ENCODE measurements at regions not wholly inside any gene's neighbourhood (a gene's known extent, or its start where the extent isn't known, plus 50 kb on each side); places are given as distances from the start of the nearest gene placed in this dataset.
"Not testable (repeated sequence)": the region's sequence is repeated elsewhere in the genome, so short reads cannot be mapped to it uniquely, and the experiment has no call there.

DNA sequence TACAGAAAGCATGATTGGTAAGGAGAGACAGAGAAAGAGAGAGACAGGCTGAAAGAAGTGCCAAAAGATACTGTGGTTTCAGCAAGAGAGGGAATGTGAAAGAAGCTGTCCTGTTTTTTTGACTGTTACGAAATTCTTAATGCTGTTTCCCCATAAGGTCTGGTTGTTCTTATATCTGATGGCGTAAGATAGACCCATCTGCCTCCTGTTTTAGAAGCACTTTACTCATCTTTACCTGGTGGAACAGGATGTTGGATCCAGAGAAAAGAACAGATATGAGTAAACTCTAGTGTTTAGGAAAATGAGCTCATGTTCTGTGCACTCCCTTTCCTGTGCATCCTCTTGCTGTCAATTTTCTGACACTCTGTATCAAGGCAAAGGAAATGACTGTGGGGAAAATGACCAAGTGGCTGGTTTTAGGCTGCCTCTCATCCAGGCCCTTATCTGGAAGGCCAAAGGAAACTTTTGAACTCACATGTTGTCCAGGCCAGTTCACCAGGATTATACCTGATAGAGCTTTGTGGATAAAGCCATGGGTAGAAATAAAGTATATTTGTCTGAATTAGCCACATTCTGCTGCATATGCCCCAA, 311.7 kb upstream of the HTR2C start:
- no peak for DNase-seq

DNA sequence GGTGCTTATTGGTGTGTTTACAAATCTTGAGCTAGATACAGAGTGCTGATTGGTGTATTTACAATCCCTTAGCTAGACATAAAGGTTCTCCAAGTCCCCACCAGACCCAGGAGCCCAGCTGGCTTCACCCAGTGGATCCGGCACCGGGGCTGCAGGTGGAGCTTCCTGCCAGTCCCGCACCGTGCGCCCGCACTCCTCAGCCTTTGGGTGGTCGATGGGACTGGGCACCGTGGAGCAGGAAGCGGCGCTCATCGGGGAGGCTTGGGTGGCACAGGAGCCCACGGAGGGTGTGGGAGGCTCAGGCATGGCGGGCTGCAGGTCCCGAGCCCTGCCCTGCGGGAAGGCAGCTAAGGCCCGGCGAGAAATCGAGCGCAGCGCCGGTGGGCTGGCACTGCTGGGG, 313.5 kb upstream of the HTR2C start:
- DNase-seq = not testable (repeated sequence)

DNA sequence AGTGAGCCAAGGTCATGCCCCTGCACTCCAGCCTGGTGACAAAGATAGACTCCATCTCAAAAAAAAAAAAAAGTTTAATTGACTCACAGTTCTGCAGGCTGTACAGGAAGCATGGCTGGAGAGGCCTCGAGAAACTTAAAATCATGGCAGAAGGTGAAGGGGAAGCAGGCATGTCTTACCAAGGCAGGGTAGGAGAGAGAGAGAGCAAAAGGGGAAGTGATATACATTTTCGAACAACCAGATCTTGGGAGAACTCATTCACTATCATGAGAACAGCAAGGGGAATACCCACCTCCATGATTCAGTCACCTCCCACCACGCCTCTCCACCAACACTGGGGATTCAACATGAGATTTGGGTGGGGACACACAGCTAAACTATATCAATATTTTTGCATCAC, 315.2 kb upstream of the HTR2C start:
- DNase-seq = no peak

DNA sequence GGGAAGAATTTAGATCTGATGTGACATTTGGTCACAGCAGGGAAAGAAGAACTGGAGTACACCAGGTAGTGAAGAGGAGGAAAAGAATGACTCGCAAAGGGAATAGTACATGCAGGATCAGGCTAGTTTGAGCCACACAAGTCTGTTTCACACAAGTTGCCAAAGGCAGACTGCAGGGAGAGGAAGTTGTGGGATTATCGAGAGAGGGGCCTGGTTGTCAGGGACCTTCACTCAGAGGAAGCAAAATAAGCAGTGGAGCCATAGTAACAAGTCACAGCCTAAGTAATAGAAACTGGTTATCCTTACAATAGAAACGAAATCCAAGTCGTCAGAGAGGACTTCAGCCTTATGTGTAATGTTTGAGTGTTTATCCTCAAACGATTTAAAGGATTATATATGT, 316.7 kb upstream of the HTR2C start:
- DNase-seq = no peak

DNA sequence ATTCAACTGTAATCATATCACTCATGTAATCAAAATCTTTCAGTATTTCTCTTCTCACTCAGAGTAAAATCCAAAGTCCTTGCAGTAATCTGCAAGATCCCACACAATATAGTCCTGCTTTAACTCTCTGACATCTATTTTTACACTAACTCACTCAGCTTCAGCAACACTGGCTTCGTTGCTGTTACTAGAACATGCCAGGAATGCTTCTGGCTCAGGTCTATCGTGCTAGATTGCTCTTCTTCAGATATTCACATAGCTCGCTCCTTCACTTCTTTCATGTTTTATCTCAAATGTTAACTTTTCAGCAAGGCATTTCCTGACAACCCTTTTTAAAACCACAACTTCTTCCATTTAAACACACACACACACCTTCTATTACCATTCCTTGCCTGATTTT, 331.7 kb upstream of the HTR2C start:
- no peak for DNase-seq

DNA sequence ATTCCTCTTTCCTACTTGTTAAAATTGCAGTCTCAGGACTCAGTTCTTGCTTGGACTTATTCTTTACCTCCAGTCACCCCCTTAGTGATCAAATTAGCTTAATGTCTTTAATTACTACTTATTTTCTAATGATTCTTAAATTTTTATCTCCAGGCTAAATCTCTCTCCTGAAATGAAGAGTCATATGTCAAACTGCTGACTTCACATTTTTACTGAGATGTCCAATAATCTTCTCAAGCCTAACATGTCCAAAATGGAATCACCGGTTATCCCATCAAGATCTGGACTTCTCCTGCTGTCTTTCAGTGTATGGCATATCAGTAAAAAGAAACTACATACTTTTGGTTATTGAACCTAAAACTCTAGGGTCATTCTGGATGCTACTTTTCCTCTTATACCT, 332.3 kb upstream of the HTR2C start:
- no peak for DNase-seq

DNA sequence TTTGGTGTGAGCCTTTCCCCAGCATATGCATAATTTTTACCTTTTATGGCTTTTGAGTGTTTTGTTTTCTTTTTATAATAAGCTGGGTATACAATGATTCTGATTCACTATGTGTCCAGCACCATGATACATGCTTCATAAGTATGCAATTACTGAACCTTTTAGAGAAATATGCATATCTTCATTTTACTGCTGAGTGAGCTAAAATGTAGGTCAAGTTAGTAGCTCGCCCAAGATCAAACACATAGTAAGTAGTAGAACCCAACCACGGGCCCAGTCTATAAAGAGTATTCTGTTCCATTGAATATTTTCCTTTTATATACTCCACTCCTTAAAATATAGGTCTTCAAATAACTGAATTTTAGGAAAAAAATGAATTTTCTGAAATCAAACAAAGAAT, 362.4 kb upstream of the HTR2C start:
- no peak for DNase-seq

DNA sequence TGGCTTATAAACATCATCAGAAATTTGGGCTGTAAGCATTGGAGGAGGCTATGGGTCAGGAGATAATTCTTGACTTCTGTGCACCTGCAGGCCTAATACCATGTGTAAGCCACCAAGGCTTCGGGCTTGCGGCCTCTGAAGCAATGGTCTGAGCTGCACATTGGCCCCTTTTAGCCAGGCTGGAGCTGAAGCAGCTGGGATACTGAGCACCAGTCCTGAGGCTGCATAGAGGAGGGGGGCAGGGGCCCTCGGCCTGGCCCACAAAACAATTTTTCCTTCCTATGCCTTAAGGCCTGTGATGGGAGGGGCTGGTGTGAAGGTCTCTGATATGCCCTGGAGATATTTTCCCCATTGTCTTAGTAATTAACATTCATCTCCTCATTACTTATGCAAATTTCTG, 373.0 kb upstream of the HTR2C start:
- DNase-seq = no peak

DNA sequence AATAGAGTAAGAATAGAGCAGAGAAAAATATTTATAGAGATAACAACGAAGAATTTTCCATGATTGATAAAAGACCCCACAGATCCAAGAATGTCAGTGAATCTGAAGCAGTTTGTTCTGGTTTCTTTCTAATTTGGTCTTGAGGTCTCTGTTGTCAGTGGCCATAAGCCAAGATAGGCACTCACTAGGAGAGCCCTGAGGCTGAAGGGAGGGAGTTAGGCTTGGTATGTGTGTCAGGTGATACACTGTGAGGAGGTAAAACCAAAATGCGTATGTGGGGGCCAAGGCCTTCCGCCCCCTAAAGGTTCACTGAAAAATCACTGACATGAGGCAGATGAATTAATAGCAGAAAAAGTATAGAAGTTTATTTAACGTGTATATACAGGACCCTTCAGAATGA, 382.3 kb upstream of the HTR2C start:
- no peak for DNase-seq

DNA sequence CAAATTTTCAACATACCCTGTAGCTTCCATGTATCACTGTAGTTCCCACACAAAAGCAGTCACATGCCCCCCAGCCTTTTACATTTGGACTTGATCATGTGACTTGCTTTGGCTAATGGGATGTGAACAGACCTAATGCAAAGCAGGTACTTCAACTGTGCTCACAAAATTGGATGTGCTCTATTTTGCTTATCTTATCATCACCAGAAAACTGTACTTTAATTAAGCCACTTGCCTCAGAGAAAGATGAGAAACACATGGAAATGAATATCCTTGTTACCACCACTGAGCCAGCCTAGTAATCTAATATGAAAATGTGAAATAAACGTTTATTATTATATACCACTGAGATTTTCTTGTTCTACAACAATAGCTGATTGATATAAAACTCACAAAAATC, 402.7 kb upstream of the HTR2C start:
- DNase-seq = no peak

DNA sequence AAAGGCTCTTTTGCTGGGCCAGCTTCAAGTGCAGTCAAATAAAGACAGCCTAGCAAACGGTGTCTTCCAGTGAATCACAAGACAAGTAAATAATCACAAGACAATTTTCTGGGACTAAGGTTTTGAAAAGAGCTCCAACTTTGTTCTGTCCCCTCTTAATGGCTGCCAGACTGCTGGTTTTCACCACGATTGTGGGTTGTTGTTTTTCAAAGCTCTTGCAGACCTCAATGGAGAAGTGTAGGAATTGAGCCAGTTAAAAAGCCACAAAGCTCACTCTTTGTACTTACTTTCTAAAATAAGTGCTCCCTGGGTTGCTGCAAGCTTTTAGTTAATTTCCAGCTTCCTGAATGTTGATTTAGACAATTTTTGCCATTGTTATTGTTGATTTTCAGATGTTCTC, 405.8 kb upstream of the HTR2C start:
- DNase-seq = no peak

DNA sequence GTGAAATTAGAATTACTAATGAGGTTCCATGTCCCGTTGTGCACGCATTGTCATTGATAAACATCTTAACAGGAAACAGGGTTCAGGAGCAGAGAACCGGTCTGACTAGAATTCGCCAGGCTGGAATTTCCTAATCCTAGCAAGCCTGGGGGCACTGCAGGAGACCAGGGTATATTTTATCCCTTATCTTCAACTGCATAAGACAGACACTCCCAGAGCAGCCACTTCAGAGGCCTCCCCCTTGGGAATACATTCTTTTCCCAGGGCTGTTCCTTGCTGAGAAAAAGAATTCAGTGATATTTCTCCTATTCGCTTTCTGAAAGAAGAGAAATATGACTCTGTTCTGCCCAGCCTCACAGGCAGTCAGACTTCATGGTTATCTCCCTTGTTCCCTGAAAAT, 416.6 kb upstream of the HTR2C start:
- DNase-seq = not testable (repeated sequence)

DNA sequence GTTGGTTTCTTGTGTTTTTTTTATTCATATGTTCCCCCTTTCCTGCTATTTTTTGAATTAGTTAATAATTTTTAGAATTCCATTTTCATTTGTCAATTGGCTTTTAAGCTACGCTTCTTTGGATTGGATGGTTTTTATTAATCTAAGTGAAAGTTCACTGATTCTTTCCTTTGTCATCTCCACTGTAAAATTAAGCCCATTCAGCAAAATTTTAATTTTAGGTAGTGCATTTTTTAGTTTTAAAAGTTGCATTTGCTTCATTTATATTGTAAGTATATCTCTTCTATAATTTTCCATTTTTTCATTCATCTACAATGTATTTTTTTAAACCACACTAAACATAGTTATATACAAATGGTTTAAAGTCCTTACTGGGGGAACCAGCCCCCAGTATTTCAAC, 417.3 kb upstream of the HTR2C start:
- no peak for DNase-seq

DNA sequence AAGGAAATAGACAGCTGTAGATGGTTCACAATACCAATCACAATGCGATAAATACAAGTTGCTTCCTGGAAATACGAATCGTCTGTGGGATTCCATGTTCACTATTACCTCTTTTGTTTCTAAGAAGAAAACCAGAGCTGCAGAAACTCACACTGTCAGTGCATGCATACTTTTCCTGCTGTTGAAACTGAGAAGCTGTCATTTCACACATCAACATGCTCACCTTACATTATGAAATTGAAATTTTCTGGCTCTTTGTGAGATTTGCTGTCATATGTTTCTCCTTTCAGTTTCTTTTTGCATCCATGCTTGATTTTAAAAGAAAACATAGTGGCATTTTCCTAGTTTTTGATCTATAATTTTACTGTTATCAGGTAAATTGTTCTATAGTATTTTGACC, 418.3 kb upstream of the HTR2C start:
- DNase-seq = no peak

DNA sequence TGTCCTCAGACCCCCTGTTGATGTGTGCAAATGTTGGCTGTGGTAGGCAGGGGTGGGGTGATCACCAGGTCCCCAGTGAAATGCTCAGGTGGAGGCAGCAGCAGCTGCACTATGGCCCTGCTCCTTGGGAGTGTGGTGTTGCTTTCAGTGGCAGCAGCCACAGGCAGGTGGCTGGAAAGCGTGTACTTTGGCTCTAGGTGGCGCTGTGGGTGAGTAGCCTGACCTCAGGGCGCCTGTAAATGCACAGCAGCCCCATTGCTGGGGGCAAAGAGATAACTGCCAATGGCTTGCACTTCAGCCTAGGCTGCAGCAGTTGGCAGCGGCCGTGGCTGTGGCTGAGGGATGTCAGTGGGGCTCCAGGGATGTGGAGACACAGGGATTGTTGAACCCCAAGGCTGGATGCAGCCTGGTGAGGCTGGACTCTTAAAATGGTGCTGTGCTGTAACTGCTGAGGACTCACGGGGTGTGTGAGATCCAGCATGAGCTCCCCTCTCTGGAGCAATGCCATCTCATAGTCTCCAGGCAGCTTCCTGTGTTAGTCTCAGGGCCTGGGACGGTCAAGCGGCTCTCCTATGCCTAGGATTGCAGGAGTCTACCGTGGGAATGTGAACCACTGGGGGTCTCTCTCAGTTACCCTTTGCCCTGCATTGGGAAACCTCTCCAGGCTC, 421.7 kb upstream of the HTR2C start:
- DNase-seq = no peak

DNA sequence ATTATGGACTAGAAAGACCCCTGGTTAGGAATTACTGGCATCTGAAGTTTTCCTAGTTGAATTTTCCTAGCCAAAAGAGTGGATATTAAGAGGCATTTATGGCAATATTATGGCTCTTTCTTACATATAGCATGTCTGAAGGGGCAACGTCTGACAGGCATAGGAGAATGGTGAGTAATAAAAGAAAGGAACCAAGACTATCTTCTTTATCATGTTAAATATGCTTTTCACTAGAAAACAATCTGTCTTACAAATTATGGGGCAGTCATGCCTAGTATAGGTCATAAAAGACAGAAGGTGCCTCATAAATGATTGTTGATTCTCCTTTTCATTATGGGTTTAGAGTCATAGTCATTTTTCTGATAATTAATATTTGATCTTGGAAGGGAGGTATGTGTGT, 431.1 kb upstream of the HTR2C start:
- no peak for DNase-seq

DNA sequence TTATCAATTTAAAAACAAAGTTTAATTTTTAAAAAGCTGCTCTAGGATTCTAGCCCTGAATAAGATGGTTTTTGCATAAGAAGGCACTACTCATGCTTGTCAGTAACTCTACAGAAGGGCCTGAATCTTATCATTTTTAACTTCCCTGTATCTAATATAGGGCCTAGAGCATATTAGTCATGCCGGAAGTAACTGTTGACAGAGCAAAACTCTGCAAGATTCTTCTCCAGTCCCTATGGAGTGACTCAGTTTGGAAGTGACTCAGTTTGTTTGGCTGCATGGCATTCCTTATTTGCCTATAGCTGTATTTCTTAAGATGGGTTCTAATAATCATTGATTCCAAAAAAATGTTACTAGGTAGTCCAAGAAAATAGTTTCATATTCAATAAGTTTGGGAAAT, 431.8 kb upstream of the HTR2C start:
- no peak for DNase-seq

DNA sequence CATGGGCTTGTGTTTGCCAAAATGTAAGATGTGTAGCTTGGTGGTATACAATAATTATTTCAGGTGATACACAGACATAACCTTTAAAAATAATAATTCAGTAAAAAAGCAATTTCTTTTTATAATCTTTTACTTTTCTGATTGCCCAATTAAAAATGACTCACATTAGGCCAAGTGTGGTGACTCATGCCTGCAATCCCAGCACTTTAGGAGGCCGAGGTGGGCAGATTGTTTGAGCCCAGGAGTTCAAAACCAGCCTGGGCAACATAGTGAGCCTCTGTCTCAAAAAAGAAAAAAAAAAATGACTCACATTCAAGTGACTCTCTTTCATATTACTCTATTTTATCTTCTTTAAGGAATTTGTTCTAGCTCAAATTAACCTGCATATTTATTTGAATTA, 449.4 kb upstream of the HTR2C start:
- DNase-seq = no peak

DNA sequence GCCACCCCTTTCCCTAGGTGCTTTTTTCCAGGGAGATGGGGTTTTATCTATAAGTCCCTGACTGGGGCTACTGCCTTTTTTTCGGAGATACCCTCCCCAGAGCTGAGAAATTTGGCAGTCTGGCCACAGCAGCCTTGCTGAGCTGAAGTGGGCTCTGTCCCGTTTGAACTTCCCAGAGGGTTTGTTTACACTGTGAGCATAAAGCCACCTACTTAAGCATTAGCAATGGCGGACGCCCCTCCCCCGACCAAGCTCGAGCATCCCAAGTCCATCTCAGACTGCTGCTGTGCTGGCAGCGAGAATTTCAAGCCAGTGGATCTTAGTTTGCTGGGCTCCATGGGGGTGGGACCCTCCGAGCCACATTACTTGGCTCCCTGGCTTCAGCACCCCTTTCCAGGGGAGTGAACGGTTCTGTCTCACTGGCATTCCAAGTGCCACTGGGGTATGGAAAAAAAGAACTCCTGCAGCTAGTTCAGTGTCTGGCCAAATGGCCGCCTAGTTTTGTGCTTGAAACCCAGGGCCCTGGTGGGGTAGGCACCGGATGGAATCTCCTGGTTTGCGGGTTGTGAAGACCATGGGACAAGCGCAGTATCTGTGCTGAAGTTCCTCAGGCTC, 456.4 kb upstream of the HTR2C start:
- DNase-seq = no peak

DNA sequence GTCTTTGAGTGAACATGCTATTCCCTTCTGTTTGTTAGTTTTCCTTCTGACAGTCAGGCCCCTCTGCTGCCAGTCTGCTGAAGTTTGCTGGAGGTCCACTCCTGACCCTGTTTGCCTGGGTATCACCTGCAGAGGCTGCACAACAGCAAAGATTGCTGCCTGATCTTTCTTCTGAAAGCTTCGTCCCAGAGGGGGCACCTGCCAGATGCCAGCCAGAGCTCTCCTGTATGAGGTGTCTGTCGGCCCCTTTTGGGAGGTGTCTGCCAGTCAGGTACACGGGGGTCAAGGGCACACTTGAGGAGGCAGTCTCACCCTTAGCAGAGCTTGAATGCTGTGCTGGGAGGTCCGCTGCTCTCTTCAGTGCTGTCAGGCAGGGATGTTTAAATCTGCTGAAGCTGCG, 456.9 kb upstream of the HTR2C start:
- no peak for DNase-seq

DNA sequence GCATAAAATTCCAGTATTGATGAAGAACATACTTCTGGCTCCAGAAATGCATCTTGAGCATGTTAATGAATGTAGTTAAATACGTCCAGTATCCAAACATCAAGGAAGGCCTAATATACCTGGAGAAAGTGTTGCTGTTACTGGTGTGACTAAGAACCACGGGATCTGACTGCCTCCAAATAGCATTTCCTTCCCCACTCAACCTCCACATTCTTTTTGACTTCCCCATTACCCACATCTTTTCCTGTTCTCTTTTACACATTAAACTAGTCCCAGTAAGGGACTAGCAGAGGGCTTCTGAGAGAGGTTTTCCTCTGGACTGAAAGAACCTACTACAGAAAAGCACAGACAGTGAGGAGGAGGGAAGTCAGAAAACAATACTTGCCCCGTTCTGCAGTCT, 482.8 kb upstream of the HTR2C start:
- no peak for DNase-seq

DNA sequence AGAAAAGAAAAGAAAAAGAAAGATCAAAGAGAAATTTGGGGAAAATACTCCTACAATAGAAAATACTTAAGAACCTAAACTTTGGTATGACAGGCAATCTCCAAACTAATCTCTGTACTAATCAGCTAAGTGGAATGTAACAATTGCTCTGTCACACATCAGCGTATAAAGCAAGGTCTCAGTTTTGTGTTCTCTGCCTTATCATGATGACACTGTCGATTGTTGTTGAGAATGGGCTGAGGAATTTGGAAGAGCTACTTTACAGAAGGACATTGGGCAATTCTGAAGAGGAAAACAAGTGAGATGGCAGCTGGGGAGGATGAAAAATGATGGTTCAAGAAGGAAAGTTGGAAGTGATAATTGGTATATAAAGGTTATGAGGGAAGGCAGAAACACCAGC, 486.0 kb upstream of the HTR2C start:
- DNase-seq = no peak

DNA sequence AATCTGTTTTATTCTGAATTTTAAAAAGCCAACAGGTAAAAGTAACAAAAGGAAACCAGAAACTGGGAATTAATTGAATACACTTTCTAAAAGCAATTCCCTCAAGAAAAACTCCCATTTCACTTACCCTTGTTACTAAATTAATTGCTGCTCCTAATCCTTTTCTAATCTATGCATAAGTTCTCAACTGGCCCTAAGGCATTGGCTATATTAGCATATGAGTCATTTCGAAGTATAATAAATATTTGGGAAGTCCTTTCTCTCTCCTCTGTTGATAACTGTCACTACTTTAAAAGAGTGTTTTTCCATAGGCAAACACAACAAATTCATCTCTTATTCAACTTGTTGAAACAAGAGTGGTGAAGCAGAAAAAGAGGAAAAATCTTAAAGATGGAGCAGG, 486.5 kb upstream of the HTR2C start:
- no peak for DNase-seq

DNA sequence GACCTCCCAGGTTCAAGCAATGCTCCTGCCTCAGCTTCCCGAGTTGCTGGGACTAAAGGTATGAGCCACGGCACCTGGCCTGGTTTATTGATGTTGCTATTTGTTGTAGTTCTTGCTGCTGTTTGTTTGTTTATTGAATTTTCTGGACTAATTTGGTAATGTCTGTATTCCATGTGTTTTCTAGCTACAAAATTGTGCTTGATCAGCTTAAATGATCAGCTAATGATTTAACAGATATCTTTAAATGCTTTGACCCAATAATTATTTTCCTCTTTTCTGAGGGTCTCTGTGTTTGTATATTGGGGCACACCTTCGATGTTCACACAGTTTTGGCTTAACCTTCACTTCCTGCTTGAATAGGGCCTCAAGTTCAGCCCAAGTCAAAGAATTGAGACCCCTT, 488.1 kb upstream of the HTR2C start:
- no peak for DNase-seq

DNA sequence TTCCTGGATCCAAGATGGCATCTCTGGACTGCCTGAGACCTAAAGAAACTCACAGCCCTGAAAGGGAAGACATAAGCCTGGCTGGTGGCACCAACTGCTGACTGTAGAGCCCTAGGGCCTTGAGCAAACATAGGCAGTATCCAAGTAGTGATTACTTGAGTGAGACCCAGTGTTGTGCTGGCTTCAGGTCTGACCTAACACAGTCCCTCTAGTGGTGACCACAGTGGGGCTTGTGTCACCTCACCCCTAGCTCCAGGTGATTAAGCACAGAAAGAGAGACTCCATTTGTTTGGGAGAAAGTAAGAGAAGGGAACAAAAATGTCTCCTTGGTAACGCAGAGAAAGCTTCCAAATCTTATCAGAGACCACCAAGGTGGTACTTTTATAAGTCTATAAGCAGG, 496.3 kb upstream of the HTR2C start:
- DNase-seq = no peak

All from NCI-H146 (cell line).